ENCODE measurements at regions not wholly inside any gene's neighbourhood (a gene's known extent, or its start where the extent isn't known, plus 50 kb on each side); places are given as distances from the start of the nearest gene placed in this dataset.
"Not testable (repeated sequence)": the region's sequence is repeated elsewhere in the genome, so short reads cannot be mapped to it uniquely, and the experiment has no call there.

DNA sequence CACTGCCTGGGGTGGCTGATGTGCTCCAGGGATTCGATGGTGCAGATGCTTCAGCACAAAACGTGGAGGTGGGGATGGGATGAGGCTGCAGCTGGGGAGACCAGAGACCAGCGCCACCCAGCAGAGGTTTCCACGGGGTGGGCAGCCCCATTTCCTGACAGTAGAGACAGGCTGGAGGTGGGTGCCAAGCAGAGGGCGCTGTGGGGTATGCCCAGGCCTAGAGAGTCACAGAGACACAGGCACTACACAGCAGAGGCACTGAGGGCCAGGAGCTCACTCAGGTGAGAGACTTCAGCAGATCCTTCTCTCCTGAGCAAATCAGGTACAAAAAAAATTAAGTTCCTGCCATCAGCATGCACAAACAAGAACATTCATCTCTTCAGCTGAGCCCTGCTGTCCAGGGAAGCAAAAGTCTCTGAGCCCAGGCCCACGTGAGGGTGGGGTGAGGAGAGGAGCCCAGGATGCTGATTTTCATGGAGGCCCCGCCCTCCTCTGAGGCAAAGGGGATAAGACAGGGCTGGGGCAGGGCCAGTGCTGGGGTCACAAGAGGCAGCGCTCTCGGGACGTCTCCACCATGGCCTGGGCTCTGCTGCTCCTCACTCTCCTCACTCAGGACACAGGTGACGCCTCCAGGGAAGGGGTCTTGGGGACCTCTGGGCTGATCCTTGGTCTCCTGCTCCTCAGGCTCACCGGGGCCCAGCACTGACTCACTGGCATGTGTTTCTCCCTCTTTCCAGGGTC is 53.1 kb downstream of the GGTLC2 start:
- no peak for DNase-seq (ENCODE audit: low spot score)

DNA sequence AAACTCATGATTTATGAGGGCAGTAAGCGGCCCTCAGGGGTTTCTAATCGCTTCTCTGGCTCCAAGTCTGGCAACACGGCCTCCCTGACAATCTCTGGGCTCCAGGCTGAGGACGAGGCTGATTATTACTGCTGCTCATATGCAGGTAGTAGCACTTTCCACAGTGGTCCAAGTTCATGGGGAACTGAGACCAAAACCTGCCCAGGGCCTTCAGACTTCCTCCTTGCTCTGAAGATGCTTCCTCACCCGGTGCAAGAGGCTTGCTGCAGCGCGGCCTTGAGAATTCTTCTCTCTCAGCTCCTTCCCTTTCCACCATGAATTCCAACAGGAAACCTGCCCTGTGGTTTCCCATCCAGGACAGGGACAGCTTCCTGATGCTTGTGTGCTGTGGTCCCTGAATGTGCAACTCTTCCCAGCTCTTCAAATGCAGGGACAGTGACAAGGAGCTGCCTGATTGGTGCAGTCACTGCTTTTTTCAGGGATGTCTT is 53.9 kb downstream of the GGTLC2 start:
- no peak for DNase-seq (ENCODE audit: low spot score)

DNA sequence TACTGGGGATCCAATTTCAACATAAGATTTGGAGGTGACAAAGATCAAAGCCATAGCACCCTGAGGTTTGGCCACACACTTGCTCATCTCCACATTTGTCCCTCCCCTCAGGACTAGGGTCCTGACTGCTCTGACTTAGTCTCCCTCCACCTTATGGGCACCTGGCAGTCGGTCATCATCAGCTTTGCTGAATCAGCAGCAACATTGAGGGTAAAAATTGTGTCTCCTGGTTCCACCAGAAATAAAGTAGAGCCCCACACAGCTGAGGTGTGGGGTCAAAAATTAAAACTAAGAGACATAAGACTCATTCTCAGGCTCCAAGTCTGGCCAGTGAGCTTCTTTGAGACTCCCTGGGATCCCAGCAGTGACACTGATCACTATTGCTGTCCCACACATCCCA is 56.2 kb downstream of the GGTLC2 start:
- DNase-seq (ENCODE audit: low spot score): no peak

GRCh38 chr22:22701557-22701956 is 57.1 kb downstream of the GGTLC2 start:
- DNase-seq (ENCODE audit: low spot score): not testable (repeated sequence)

GRCh38 chr22:22702237-22703202 is 58.1 kb downstream of the GGTLC2 start:
- DNase-seq (ENCODE audit: low spot score): no peak

DNA sequence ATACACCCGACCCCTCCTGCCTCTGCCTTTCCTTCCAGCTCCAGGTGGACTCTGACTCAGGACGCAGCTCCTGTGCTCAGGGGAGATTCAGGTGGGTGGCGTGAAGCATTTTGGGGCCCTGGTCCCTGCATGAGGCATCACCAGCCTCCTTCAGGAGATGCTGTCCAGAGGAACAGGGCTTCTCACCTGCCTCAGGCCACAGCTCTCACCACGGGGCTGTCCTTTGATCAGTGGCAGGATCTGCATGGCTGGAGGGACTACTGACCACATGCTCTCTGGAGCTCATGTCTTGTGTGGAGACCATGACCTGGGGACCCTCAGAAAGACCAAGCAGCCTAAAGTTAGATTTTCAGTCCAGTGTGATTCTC is 58.8 kb downstream of the GGTLC2 start:
- DNase-seq (ENCODE audit: low spot score): no peak

DNA sequence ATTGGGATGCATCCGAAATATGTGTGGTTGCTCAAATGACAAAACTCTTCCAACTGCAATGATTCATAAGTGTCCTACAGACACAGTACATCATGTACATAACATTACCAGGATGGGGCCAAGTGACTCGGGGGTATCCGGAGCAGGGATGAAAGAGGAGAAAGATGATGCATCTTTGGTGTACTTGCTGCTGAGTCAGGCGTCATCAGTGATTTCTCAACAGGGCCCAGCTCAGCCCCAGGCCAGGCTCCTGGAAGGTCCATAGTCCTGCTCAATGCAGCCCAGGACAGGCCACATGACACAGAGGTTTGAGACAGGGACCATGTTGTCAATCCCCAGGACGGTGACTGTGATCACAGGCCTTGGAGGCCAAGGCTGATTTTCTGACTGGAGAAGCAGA is 59.3 kb downstream of the GGTLC2 start:
- no peak for DNase-seq (ENCODE audit: low spot score)

GRCh38 chr22:22704156-22704946 is 59.9 kb downstream of the GGTLC2 start:
- DNase-seq (ENCODE audit: low spot score): no peak

DNA sequence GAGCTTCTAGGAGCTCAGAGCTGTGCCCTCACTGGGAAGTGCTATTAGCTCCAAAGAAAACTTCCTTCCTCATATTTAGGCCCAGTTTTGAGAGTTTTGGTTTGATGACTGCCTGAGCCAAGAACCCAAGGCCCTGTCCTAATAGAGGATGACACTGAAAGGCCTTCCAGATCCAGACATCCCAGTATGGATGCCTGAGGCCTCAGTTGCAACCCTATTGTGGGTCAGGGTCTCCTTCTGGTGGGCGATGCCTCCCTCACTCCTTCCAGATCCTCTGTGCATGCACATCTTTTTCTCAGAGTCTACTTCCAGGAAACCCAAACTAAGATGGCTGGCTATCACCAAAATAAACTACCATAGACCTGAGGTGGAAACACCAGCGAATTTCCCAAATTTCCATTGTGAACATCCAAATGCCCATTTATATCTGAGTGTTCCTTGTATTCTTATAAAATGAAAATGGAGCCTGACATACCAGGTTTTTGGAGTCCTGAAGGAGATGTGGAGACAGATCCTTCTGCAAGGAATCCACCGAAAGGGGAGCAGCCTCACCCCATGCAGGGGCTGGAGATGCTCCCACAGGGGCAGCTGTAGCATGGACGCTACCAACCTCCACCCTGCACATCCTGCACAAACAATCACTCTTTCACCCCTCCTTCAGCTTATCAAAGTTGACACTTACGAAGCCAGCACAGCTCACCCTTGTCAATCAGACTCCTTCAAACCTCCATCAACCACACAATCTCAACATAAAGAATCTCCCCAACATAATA is 61.1 kb downstream of the GGTLC2 start:
- DNase-seq (ENCODE audit: low spot score): no peak

GRCh38 chr22:22706253-22706915 is 62.0 kb downstream of the GGTLC2 start:
- DNase-seq (ENCODE audit: low spot score): no peak

- DNase-seq (ENCODE audit: low spot score): peak; percentile 39
Measured at GRCh38 chr22:22709719-22710445, 65.5 kb downstream of the GGTLC2 start.

DNA sequence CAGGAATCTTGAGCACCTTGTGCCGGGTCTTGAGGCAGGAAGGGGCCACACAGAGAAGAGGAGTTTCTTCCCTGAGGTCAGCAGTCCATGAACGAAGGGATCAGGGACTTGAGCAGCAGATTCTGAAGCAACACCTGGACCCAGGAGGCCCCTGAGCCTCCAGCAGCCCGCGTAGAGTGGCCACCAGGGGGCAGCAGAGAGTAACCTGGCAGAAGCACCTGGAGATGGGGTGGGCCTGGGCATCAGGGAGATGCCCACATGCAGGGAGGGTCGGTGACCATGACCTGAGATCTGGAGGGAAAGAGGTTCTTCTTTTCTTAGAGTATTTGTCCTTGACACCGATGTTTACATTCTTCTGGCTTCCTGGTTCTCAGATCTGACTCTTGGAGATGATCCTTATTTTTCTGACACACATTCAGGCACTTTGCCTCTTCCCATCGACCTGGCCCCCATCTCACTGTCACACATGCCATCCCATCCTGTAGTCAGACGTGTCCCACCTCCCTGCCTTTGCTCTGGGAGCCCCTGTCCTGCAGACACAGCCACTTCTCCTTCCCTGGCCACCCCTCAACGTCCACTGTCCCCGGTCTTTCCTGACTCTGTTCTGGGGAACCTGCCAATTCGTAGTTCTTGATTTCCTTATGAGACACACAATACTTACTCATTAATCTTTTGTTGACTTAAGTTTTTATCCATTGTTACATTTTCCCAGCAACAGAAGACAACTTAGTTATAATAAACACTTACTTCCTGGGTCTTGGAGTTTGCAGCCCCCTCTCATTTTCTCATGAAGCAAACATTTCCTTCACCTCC is 66.5 kb downstream of the GGTLC2 start:
- peak; percentile 72 for DNase-seq (ENCODE audit: low spot score)

DNA sequence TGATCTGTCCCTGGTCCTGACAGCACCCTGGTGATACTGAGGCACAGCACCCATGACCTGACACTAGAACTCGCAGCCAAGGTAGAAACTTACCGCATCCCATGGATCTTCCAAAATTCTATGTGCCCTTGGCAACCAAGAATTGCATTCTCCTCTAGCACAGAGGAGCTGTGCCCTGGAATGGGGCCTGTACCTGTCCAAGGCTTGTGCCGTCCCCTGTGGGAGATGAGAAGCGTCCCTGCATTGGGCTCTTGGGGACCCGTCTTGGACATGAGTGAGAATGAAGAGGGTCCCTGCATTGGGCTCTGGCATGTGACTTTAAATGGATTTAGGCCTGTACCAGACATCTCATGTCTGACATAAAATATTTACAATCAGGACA is 67.1 kb downstream of the GGTLC2 start:
- no peak for DNase-seq (ENCODE audit: low spot score)

DNA sequence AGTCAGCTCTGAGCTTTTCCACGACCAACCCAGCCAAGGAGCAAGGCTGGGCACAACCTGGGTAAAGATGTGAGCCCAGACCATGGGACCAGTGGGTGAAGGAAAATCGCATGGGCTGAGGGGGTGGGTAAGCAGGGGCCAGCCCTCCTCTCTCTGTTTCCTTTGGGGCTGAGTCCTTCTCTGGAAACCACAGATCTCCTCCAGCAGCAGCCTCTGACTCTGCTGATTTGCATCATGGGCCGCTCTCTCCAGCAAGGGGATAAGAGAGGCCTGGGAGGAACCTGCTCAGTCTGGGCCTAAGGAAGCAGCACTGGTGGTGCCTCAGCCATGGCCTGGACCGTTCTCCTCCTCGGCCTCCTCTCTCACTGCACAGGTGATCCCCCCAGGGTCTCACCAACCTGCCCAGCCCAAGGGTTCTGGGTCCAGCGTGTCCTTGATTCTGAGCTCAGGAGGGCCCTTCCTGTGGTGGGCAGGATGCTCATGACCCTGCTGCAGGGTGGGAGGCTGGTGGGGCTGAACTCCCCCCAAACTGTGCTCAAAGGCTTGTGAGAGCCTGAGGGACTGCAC is 67.8 kb downstream of the GGTLC2 start:
- DNase-seq (ENCODE audit: low spot score): no peak

DNA sequence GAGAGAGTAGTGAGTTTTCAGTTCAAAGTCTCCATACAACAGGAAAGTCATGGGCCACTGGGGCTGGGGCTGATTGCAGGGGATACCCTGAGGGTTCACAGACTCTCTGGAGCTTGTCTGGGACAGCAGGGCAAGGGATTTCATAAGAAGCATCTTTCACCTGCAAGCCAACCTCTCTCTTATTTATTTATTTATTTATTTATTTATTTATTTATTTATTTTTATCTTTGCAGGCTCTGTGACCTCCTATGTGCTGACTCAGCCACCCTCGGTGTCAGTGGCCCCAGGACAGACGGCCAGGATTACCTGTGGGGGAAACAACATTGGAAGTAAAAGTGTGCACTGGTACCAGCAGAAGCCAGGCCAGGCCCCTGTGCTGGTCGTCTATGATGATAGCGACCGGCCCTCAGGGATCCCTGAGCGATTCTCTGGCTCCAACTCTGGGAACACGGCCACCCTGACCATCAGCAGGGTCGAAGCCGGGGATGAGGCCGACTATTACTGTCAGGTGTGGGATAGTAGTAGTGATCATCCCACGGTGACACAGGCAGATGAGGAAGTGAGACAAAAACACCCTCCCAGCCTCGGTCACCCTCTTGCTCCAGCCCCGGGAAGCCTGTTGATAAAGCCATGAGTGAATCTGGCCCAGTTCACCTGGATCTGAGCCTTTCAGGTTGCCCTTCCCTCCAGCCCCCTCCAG is 68.4 kb downstream of the GGTLC2 start:
- no peak for DNase-seq (ENCODE audit: low spot score)

DNA sequence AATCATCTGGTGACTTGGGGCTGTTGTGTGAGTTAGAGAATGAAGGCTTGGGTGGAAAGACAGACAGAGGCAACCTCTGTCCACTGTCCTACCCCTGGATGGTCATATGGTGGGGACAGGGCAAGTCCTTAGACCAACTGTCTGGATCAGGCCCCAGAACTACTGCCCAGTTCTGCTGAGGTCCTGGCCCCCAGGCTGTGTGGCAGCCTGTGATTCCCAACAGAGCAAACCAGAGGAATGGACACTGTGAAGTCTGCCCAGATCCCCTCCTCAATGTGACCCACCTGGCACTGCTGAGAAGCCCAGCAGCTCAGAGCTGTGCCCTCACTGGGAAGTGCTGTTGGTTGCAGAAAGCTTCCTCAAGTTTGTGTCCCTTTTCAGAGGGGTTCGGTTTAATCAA is 69.0 kb downstream of the GGTLC2 start:
- DNase-seq (ENCODE audit: low spot score): no peak

GRCh38 chr22:22714600-22715335 is 70.4 kb downstream of the GGTLC2 start:
- no peak for DNase-seq (ENCODE audit: low spot score)
